GM18951 (cell line): ENCODE measurements at regions not wholly inside any gene's neighbourhood (a gene's known extent, or its start where the extent isn't known, plus 50 kb on each side); places are given as distances from the start of the nearest gene placed in this dataset.

Experiments
- POLR2A ChIP-seq: IDR thresholded peaks from 4 replicates; pipeline ENCODE4 v1.6.1; 2011; ENCODE audit warnings: mild to moderate bottlenecking; ENCODE audit not compliant: insufficient read length, insufficient read depth; ENCODE audit errors: extremely low read depth
- in situ Hi-C: fragments of 300-500 bp; cut with MboI; formaldehyde crosslinking; loops from one replicate; pipeline ENCODE4 v1.12.0; 2022; ENCODE audit warnings: low sequenced_read_pairs, mixed read lengths, inconsistent platforms; ENCODE audit not compliant: unreplicated experiment

- no peak for TF ChIP-seq POLR2A
- in situ Hi-C loops, result no loop called here
These were observed 360.8 kb upstream of the RGMA start for GRCh38 chr15:93449798-93450197.

DNA sequence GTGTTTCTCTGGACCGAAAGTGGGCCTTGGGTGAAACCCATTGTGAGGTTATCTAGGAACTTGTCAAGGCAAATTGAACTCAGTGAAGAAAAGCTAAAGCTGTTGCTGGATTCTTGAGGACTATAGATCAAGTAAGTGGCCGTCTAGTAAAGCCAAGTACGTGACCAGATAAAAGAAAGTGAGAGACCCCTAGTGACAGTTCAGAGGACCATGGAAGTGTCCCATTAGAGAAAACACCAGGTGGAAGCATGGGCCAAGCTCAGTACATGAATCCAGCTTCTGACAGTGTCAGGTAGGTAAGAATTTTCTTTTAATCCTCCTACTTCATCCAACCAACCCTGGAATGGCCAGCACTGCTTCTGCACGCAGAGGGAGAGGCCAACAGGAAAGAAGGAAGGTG, 349.3 kb upstream of the RGMA start:
- in situ Hi-C loops, result no loop called here
- no peak for TF ChIP-seq POLR2A

DNA sequence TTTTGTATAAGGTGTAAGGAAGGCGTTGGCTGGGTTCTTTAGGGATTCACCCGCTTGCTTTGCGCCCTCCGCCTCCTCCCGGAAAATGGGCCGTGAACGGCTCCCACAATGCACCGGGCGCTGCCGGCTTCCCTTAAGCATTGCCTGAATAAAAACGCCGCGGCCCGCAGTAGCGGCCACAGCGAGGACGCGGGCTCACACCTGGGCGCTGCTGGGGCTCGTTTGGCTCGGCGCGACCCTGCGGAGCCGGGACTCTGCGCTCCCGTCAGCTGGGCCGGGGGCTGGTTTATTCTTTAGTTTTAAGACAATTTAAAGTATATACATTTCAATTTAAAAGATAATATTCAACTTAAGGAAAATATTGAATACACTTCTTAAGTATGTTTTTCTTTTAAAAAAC, 343.5 kb upstream of the RGMA start:
- in situ Hi-C loops, result no loop called here
- no peak for TF ChIP-seq POLR2A

DNA sequence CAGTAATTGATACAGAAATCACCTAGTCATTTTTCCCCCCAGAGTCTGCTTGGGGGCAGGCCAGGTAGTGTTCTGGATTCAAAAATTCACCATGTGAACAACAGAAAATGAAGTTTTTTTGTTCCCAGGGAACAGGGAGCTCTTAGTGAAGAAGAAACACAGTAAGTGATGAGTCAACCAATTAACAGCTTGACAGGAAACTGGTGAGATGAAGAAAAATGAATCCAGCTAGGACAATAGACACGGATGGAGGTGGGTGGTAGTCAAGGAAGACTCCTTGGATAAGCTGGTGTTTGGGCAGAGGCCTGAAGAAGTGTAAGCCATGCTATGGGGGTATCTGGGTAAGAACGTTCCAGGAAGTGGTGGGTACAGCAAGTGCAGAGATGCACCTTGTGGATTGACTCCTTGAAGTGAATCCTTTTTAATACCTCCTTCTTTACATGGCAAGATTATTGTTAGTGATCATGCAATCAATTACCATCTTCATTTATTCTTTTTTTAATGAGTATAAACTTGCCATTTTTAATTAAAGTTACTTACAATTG, 339.9 kb upstream of the RGMA start:
- in situ Hi-C loops, result no loop called here
- TF ChIP-seq POLR2A, result no peak

DNA sequence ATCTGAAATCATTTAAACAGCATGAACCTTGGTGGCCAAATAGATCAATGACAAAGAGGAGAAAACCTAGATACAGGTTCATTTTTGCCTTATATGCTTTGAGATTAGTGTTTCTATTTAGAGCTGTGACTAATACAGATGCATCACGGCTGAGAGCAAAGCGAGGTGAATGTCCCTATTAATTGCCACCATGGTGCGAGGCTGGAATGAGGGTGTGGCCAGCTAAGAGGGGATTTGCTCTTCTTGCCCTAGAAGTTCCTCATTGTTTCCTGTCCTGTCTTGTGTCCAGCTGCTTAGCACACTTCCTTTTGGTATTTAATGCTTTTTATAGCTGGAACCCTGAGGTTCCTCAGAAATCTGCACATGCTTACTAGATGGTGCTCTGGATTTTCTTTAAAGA, 339.1 kb upstream of the RGMA start:
- in situ Hi-C loops, result no loop called here
- TF ChIP-seq POLR2A, result no peak

DNA sequence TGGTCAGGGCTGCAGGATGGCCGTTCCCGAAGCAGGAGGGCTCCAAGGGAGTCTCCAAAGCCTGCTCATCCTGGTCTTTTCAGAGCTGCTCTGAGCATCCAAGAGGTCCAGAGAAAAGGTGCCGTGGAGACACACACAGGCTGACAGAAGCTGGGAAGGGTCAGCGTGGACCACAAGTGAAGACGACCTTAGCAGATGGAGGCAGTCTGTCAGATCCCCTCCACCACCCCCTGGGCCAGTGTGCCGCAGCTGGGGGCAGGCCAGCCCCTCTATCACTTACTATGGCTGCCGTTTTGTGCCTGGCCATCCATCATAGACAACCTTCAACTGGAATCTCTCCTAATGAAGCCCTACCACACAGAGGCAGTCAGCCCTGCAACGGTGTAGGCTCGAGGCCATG, 335.1 kb upstream of the RGMA start:
- in situ Hi-C loops, result no loop called here

DNA sequence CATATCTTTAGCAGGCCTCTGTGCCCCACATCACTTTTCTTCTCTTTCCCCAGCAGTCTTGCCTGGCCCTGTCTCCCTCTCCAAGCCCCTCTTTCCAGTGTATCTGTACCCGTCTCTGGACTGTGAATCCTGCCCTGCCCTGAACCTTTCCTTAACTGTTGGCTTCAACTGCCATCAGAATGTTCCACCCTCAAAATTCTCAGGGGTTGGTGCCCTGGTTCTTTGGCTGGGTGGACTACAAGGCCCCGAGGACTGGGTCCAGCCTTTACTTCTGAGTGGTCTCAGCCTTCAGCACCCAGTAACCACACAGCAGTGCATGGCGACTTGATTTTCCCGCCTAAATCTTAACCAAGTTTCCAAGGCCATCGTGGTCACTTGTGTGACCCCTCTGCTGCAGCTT, 333.5 kb upstream of the RGMA start:
- in situ Hi-C loops, result no loop called here
- TF ChIP-seq POLR2A, result no peak

More for the DNA sequence above, 335.1 kb upstream of the RGMA start:
- no peak for TF ChIP-seq POLR2A

GRCh38 chr15:93420477-93420876, 331.5 kb upstream of the RGMA start:
- TF ChIP-seq POLR2A, result no peak
- in situ Hi-C loops, result no loop called here

DNA sequence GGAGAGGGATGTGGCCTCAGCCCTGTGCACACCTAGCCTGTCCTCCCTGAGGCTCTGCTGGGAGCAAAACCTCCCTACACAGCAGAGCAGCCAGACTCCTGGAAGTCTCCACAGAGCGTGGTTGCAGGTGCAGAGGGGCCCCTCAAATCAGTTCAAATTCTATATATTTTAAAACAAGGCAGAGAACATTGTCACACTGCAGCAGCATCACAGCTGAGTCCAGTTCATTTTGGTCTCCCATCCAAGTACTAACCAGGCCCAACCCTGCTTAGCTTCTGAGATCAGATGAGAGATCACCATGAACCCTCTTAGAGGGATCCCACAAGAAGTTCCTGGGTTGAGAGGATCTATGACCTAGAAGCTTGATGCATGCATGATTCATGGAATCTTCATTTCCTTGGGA, 331.0 kb upstream of the RGMA start:
- in situ Hi-C loops, result no loop called here
- no peak for TF ChIP-seq POLR2A

DNA sequence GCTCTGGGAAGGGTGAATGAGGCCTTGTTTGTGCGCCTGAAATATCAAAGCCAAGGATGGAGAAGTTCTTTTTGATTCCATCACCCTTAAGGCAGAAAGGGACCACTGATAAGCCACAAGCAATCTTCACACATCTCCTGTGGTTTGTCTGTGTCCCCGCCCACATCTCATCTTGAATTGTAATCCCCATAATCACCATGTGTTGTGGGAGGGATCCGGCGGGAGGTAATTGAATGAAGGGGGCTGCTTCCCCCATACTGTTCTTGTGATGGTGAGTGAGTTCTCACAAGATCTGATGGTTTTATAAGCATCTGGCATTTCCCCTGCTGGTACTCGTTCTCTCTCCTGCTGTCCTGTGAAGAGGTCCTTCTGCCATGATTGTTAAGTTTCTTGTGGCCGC, 329.6 kb upstream of the RGMA start:
- TF ChIP-seq POLR2A, result no peak
- in situ Hi-C loops, result no loop called here

DNA sequence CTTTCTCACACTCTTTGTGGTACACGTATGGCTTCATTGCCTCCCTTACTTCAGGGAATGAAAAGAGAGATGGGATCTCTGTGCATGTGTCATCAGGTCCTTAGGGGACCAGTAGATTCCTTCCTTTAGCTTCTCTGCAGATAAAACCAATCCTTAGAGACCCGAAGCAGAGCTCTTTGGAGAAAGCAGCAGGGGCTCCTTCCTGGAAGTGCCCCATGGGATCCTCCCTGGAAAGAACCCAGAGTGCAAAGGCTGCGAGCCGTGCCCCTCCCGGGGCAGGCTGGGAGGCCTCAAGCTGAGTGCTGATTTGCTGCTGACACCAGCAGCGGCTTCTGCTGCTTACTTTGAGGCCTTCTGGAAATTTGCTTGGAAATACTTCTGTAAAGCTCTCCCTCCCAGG, 328.6 kb upstream of the RGMA start:
- TF ChIP-seq POLR2A, result no peak
- in situ Hi-C loops, result no loop called here

DNA sequence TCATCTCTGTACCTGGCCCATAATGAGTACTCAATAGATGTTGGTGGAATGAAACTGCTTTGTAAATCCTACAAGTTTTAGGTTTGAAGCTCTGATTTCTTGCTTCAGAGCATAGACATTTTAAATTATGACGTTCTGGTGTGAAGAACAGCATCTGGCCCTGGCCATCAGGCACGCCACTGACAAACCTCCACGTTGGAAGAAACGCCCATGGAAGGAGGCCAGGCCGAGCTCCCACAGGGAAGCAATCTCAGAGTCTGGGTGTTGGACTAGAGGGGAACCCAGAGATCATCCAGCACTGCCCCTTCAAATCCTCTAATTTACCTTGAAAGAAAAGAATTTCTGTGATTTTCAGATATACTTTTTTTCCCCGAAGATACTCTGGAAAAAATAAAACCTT, 328.1 kb upstream of the RGMA start:
- TF ChIP-seq POLR2A, result no peak
- in situ Hi-C loops, result no loop called here

DNA sequence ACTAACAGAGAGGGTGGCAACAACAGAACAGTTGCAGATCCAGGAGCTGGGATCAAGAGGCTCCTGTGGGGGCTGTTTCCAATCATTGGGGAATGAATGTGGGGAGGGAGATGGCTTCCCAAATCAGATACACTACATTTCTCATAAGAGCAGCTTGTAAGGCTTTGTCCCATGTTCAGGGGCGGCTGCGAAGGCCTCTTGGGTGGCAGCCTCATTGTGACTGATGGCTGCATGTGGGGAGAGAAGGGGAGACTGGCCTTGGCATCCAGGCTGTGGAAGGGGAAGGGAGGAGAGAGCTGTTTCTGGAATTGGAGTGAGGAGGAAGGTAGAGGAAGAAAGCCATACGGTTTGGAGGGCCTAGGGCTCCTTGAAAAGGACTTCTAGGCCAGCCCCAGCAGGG, 326.6 kb upstream of the RGMA start:
- TF ChIP-seq POLR2A, result no peak
- in situ Hi-C loops, result no loop called here

DNA sequence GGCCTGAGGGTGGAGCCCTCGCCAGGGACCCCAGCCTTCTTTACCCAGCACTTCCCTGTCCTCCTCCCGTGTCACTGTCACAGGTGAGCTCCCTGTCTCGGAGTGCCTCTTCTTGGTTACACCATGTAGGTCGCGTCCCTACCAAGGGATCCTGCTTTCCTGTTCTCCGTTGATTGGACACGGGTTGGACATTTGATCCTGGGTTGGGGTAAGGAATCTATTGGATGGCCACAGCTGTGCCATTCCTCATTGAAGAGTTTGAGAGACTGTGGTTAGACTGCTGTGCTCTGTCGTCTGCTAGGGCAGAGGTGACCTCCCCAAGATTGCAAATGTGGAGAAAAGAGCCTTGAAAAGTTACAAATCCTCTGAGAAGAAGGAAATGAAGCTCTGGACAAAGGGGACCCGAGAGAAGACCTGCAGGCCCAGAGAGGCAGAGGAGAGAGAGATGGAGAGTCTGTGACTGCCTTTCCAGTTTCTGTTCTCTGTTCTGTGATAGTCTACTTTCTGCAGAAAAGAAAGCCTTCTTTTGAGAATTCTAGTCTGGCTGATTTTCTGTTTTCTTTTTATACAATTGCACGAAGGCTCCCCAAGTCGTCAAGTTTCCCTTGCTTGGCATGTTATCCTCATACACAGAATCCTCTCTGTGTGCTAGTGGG, 325.7 kb upstream of the RGMA start:
- TF ChIP-seq POLR2A, result no peak
- in situ Hi-C loops, result no loop called here

DNA sequence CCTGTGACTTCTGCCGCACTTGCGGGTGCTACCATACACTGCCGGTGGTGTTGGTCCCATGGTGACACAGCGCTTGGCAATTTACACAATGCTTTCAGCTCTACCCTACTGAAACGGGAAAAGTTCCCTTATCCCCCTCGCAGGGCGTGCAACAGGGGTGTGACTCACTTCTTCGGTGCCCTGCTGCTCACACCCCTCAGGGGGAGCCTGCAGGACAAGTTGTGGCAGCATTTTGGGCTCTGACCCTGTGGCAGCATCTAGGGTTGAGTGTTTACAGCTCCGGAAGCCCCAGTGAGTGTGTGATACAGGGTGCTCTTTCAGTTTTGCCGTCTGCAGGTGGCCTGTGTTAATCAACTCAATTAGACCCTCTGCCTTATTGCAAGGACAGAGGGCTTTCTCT, 324.7 kb upstream of the RGMA start:
- no peak for TF ChIP-seq POLR2A
- in situ Hi-C loops, result no loop called here
